B cell (primary cell): ENCODE measurements at regions not wholly inside any gene's neighbourhood (a gene's known extent, or its start where the extent isn't known, plus 50 kb on each side); places are given as distances from the start of the nearest gene placed in this dataset.

Experiments used
- CTCF ChIP-seq: fragments of 200-600 bp; IDR thresholded peaks from one replicate; pipeline ENCODE4 v1.8.0; 2022; ENCODE audit warnings: antibody characterized with exemption, mild to moderate bottlenecking
- EZH2 ChIP-seq: IDR thresholded peaks from 2 replicates; pipeline ENCODE4 v1.6.1; 2012; ENCODE audit warnings: borderline replicate concordance, low read depth, mild to moderate bottlenecking, moderate library complexity, low read length; ENCODE audit not compliant: insufficient read depth, poor library complexity, severe bottlenecking

- TF ChIP-seq EZH2 (no peak), CTCF (no peak)
Measured at GRCh38 chrX:42462917-42463316, 315.0 kb downstream of the PPP1R2C start.
